ENCODE measurements at regions not wholly inside any gene's neighbourhood (a gene's known extent, or its start where the extent isn't known, plus 50 kb on each side); places are given as distances from the start of the nearest gene placed in this dataset.

DNA sequence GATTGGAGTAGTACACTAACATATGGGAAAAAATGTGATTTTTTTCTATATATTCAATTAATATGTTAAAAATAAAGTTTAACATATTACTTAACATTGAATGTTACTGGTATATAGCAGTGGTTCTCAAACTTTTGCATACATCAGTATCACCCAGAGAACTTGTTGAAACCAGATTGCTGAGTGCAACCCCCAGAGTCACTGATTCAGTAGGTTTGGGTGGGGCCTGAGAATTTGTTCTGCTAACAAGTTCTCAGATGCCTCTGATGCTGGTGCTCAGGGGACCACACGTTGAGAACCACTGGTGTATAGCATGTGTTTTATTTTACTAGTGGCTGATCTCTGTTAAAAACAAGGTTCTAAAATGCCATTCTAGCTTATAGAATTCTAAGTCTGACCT is 161.9 kb downstream of the HHIPL2 start (continued):
- TF ChIP-seq, protein P1, sequence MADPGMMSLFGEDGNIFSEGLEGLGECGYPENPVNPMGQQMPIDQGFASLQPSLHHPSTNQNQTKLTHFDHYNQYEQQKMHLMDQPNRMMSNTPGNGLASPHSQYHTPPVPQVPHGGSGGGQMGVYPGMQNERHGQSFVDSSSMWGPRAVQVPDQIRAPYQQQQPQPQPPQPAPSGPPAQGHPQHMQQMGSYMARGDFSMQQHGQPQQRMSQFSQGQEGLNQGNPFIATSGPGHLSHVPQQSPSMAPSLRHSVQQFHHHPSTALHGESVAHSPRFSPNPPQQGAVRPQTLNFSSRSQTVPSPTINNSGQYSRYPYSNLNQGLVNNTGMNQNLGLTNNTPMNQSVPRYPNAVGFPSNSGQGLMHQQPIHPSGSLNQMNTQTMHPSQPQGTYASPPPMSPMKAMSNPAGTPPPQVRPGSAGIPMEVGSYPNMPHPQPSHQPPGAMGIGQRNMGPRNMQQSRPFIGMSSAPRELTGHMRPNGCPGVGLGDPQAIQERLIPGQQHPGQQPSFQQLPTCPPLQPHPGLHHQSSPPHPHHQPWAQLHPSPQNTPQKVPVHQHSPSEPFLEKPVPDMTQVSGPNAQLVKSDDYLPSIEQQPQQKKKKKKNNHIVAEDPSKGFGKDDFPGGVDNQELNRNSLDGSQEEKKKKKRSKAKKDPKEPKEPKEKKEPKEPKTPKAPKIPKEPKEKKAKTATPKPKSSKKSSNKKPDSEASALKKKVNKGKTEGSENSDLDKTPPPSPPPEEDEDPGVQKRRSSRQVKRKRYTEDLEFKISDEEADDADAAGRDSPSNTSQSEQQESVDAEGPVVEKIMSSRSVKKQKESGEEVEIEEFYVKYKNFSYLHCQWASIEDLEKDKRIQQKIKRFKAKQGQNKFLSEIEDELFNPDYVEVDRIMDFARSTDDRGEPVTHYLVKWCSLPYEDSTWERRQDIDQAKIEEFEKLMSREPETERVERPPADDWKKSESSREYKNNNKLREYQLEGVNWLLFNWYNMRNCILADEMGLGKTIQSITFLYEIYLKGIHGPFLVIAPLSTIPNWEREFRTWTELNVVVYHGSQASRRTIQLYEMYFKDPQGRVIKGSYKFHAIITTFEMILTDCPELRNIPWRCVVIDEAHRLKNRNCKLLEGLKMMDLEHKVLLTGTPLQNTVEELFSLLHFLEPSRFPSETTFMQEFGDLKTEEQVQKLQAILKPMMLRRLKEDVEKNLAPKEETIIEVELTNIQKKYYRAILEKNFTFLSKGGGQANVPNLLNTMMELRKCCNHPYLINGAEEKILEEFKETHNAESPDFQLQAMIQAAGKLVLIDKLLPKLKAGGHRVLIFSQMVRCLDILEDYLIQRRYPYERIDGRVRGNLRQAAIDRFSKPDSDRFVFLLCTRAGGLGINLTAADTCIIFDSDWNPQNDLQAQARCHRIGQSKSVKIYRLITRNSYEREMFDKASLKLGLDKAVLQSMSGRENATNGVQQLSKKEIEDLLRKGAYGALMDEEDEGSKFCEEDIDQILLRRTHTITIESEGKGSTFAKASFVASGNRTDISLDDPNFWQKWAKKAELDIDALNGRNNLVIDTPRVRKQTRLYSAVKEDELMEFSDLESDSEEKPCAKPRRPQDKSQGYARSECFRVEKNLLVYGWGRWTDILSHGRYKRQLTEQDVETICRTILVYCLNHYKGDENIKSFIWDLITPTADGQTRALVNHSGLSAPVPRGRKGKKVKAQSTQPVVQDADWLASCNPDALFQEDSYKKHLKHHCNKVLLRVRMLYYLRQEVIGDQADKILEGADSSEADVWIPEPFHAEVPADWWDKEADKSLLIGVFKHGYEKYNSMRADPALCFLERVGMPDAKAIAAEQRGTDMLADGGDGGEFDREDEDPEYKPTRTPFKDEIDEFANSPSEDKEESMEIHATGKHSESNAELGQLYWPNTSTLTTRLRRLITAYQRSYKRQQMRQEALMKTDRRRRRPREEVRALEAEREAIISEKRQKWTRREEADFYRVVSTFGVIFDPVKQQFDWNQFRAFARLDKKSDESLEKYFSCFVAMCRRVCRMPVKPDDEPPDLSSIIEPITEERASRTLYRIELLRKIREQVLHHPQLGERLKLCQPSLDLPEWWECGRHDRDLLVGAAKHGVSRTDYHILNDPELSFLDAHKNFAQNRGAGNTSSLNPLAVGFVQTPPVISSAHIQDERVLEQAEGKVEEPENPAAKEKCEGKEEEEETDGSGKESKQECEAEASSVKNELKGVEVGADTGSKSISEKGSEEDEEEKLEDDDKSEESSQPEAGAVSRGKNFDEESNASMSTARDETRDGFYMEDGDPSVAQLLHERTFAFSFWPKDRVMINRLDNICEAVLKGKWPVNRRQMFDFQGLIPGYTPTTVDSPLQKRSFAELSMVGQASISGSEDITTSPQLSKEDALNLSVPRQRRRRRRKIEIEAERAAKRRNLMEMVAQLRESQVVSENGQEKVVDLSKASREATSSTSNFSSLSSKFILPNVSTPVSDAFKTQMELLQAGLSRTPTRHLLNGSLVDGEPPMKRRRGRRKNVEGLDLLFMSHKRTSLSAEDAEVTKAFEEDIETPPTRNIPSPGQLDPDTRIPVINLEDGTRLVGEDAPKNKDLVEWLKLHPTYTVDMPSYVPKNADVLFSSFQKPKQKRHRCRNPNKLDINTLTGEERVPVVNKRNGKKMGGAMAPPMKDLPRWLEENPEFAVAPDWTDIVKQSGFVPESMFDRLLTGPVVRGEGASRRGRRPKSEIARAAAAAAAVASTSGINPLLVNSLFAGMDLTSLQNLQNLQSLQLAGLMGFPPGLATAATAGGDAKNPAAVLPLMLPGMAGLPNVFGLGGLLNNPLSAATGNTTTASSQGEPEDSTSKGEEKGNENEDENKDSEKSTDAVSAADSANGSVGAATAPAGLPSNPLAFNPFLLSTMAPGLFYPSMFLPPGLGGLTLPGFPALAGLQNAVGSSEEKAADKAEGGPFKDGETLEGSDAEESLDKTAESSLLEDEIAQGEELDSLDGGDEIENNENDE (IDR thresholded peaks at IDR 0.05; ENCODE audit: insufficient replicate concordance, low read length) = no peak
- TF ChIP-seq KDM4A (IDR thresholded peaks at IDR 0.05; ENCODE audit: low read depth, low read length, severe bottlenecking) (no peak), HDAC2 (IDR thresholded peaks at IDR 0.05; ENCODE audit: borderline replicate concordance in 1 of 2, low read depth in 2 of 2, low read length in 2 of 2) (no peak), BRCA1 (IDR thresholded peaks at IDR 0.05; ENCODE audit: low read depth, low read length) (no peak), MAFK (IDR thresholded peaks at IDR 0.05; ENCODE audit: low read depth, low read length) (no peak), SIRT6 (IDR thresholded peaks at IDR 0.05; ENCODE audit: low read length) (no peak), NANOG (IDR thresholded peaks at IDR 0.05; ENCODE audit: insufficient read depth, low read depth, low read length, poor library complexity, severe bottlenecking) (no peak)
- TF ChIP-seq, protein P2, sequence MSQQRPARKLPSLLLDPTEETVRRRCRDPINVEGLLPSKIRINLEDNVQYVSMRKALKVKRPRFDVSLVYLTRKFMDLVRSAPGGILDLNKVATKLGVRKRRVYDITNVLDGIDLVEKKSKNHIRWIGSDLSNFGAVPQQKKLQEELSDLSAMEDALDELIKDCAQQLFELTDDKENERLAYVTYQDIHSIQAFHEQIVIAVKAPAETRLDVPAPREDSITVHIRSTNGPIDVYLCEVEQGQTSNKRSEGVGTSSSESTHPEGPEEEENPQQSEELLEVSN (IDR thresholded peaks at IDR 0.05) = no peak

Measured in H1 (cell line).